ENCODE measurements at regions not wholly inside any gene's neighbourhood (a gene's known extent, or its start where the extent isn't known, plus 50 kb on each side); places are given as distances from the start of the nearest gene placed in this dataset.

GRCh38 chr1:38568061-38568857, 291.3 kb downstream of the RRAGC start:
- no peaks in the 10 kb centered on the region for H3K9me3 Mint-ChIP-seq (ENCODE audit: unreplicated experiment)
- peaks cover 35% of the 10 kb centered on the region for H3K27me3 Mint-ChIP-seq (ENCODE audit: unreplicated experiment)
- no peak overlapping the region for H3K27ac Mint-ChIP-seq (ENCODE audit: unreplicated experiment)

GRCh38 chr1:38567401-38567800, 292.2 kb downstream of the RRAGC start:
- Mint-ChIP-seq H3K4me3 (ENCODE audit: unreplicated experiment) (no peak overlapping the region), H3K9me3 (ENCODE audit: unreplicated experiment) (no peaks in the 10 kb centered on the region), H3K4me1 (ENCODE audit: unreplicated experiment) (no peaks in the 10 kb centered on the region), H3K27ac (ENCODE audit: unreplicated experiment) (no peak overlapping the region), H3K27me3 (ENCODE audit: unreplicated experiment) (peaks cover 39% of the 10 kb centered on the region), H3K36me3 (ENCODE audit: unreplicated experiment) (no peaks in the 10 kb centered on the region)
- no peak for DNase-seq (ENCODE audit: extremely low spot score, unreplicated experiment)
- TF ChIP-seq CTCF (IDR thresholded peaks at IDR 0.05): no peak

More at GRCh38 chr1:38568061-38568857, 291.3 kb downstream of the RRAGC start:
- no peaks in the 10 kb centered on the region for H3K4me1 Mint-ChIP-seq (ENCODE audit: unreplicated experiment)
- no peak for TF ChIP-seq CTCF (IDR thresholded peaks at IDR 0.05)
- no peak overlapping the region for H3K4me3 Mint-ChIP-seq (ENCODE audit: unreplicated experiment)
- no peak for DNase-seq (ENCODE audit: extremely low spot score, unreplicated experiment)
- no peaks in the 10 kb centered on the region for H3K36me3 Mint-ChIP-seq (ENCODE audit: unreplicated experiment)

GRCh38 chr1:38565020-38565491, 294.5 kb downstream of the RRAGC start:
- no peak for DNase-seq (ENCODE audit: extremely low spot score, unreplicated experiment)
- H3K4me1 Mint-ChIP-seq (ENCODE audit: unreplicated experiment): no peaks in the 10 kb centered on the region
- H3K4me3 Mint-ChIP-seq (ENCODE audit: unreplicated experiment): no peak overlapping the region
- TF ChIP-seq CTCF (IDR thresholded peaks at IDR 0.05): no peak
- H3K9me3 Mint-ChIP-seq (ENCODE audit: unreplicated experiment): no peaks in the 10 kb centered on the region
- H3K36me3 Mint-ChIP-seq (ENCODE audit: unreplicated experiment): no peaks in the 10 kb centered on the region
- peaks cover 32% of the 10 kb centered on the region for H3K27me3 Mint-ChIP-seq (ENCODE audit: unreplicated experiment)
- H3K27ac Mint-ChIP-seq (ENCODE audit: unreplicated experiment): no peak overlapping the region

GRCh38 chr1:38563942-38564735, 295.4 kb downstream of the RRAGC start:
- DNase-seq (ENCODE audit: extremely low spot score, unreplicated experiment): no peak
- Mint-ChIP-seq H3K4me1 (ENCODE audit: unreplicated experiment) (no peaks in the 10 kb centered on the region), H3K4me3 (ENCODE audit: unreplicated experiment) (no peak overlapping the region), H3K27ac (ENCODE audit: unreplicated experiment) (no peak overlapping the region), H3K9me3 (ENCODE audit: unreplicated experiment) (no peaks in the 10 kb centered on the region), H3K27me3 (ENCODE audit: unreplicated experiment) (peaks cover 28% of the 10 kb centered on the region), H3K36me3 (ENCODE audit: unreplicated experiment) (no peaks in the 10 kb centered on the region)
- no peak for TF ChIP-seq CTCF (IDR thresholded peaks at IDR 0.05)

GRCh38 chr1:38561725-38562124, 297.8 kb downstream of the RRAGC start:
- Mint-ChIP-seq H3K4me3 (ENCODE audit: unreplicated experiment) (no peak overlapping the region), H3K27ac (ENCODE audit: unreplicated experiment) (no peak overlapping the region), H3K4me1 (ENCODE audit: unreplicated experiment) (no peaks in the 10 kb centered on the region)

More at GRCh38 chr1:38561725-38562124, 297.8 kb downstream of the RRAGC start:
- DNase-seq (ENCODE audit: extremely low spot score, unreplicated experiment): no peak
- Mint-ChIP-seq H3K27me3 (ENCODE audit: unreplicated experiment) (peaks cover 22% of the 10 kb centered on the region), H3K9me3 (ENCODE audit: unreplicated experiment) (no peaks in the 10 kb centered on the region), H3K36me3 (ENCODE audit: unreplicated experiment) (no peaks in the 10 kb centered on the region)
- no peak for TF ChIP-seq CTCF (IDR thresholded peaks at IDR 0.05)

Measured in osteocyte (in vitro differentiated cells).